ENCODE measurements at regions not wholly inside any gene's neighbourhood (a gene's known extent, or its start where the extent isn't known, plus 50 kb on each side); places are given as distances from the start of the nearest gene placed in this dataset.

- TF ChIP-seq POLR2A (IDR thresholded peaks at IDR 0.05): no peak
- no peak for TF ChIP-seq CTCF (IDR thresholded peaks at IDR 0.05)
- no peak for TF ChIP-seq EP300 (IDR thresholded peaks at IDR 0.05)
- no peak for TF ChIP-seq POLR2AphosphoS5 (IDR thresholded peaks at IDR 0.05)
Observed at GRCh38 chr2:194382221-194382620, 1274.8 kb upstream of the SLC39A10 start.

All from suprapubic skin (tissue), 4 donors.